ENCODE measurements at regions not wholly inside any gene's neighbourhood (a gene's known extent, or its start where the extent isn't known, plus 50 kb on each side); places are given as distances from the start of the nearest gene placed in this dataset.
"Not testable (repeated sequence)": the region's sequence is repeated elsewhere in the genome, so short reads cannot be mapped to it uniquely, and the experiment has no call there.

DNA sequence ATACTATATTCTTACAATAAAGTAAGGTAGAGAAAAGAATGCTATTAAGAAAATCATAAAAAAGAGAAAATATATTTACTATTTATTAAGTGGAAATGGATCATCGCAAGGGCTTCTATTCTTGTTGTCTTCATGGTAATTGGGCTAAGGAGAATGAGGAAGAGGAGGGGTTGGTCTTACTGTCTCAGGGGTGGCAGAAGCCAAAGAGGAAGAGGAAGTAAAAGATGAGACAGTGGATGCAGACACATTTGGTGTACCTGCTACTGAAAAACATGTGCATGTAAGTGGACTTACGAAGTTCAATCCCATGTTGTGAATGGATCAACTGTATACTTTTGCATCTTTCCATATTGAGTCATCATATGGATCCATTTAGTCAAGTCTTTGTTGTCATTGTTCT lies 1502.1 kb upstream of the ADGRL3 start:
- no peak for DNase-seq (ENCODE audit: low read depth, low spot score)

DNA sequence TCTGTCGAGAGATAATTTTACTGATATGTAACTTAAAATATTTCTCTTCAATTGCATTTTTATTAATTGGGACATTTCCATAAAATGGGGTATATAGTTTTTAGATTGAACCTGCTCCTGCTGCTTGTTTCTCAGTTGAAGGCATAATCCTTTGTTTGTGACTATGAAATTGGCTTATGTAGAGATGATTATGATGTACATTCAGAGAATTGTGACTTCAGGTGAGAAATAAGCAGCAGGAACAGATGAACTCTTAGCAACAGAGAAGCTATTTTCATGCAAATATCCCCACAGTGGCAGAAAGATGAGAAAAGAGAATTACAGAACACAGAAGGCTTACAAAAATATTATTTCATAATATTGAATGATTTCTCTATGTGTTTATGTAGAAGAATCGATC lies 1499.5 kb upstream of the ADGRL3 start:
- no peak for DNase-seq (ENCODE audit: low read depth, low spot score)

DNA sequence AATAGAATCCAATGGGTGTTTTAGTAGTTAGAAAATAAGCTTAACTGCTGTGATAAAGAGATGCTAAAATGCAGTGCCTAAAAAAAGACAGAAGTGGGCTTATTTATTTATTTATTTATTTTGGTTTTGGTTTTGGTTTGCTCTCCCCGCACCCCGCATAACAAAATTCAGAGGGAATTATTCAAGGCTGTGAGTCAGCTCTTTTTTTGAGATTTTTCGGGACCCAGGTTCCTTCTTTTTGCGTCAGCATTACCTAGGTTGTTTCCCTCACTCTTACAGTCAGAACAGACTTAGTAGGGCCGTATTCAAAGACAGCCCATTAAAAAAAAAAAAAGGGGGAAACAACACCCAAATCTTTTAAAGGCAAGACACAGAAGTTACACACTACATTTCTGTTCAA lies 1495.5 kb upstream of the ADGRL3 start:
- no peak for DNase-seq (ENCODE audit: low read depth, low spot score)

DNA sequence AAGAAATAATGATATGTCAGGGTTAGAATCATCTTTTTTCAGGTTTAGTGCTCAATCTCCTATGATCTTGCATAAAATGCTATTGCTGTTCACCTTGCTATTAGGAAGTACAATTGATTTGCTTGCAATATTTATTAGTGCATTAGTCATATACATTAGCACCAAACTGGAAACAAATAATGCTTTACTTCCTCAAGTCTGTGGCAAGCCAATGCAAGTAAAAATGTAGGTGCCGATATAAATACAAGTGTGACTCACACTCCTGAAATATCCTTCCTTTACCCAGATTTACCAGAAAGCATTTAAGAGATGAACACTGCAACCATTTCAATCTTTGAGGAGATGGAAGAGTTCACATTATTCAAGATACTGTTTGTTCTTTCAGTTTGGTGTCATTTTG lies 1487.7 kb upstream of the ADGRL3 start:
- DNase-seq (ENCODE audit: low read depth, low spot score) = no peak

DNA sequence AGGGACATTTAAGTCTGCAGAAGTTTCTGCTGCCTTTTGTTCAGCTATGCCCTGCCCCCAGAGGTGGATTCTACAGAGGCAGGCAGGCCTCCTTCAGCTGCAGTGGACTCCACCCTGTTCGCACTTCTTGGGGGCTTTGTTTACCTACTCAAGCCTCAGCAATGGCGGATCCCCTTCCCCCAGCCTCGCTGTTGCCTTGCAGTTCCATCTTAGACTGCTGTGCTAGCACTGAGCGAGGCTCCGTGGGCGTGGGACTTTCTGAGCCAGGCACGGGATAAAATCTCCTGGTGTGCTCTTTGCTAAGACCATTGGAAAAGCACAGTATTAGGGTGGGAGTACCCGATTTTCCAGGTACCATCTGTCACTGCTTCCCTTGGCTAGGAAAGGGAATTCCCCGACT lies 1475.8 kb upstream of the ADGRL3 start:
- DNase-seq (ENCODE audit: low read depth, low spot score) = not testable (repeated sequence)

DNA sequence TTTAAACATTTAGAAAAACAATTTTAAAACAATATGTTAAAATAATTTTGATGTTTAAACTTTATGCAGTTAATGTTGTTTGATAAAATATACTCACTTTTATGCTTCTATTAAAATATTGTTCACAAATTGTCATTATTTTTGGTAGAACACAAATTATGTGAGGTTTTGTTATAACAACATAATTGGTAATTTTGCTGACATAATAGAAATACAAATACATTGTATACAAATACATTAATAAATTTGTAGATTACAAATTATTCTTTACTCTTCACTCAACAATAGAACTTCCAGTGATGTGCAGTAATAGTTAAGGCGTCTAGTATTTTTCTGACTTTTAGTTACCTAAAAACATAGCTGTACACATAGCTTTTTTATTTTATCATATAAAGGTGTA lies 1472.4 kb upstream of the ADGRL3 start:
- DNase-seq (ENCODE audit: low read depth, low spot score) = no peak

DNA sequence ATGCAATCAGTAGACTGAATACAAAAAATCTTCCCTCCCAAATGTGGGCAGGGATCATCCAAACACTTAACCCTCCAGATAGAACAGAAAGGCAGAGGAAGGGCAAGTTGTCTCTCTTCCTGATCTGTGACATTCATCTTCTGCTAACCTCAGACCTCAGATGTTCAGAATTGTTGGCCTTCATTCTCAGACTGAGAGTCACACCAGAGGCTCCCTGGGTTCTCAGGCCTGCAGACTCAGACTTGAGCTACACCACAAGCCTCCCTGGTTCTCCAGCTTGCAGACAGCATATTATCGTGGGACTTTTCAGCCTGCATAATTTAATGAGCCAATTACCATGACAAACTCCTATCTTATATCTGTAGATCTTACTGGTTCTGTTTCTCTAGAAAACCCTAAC lies 1471.6 kb upstream of the ADGRL3 start:
- no peak for DNase-seq (ENCODE audit: low read depth, low spot score)

DNA sequence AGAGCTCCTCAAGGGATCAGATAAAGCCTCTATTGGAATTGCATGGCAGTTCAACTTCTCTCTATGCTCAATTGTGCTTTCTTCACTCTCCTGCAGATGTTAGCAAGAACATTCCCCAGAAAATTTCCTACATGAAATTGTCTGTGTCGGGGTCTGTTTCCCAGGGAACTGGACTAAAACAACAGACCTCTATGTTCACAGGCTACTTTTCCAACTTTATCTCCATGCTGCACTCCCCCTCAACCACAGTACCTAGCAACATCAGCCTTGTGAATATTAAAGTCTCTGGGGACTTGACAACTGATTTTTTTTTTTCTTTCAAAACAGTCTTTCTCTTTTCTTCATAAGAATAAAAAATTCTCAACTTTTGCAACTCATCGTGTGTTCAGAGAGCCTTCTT lies 1470.8 kb upstream of the ADGRL3 start:
- DNase-seq (ENCODE audit: low read depth, low spot score) = no peak

DNA sequence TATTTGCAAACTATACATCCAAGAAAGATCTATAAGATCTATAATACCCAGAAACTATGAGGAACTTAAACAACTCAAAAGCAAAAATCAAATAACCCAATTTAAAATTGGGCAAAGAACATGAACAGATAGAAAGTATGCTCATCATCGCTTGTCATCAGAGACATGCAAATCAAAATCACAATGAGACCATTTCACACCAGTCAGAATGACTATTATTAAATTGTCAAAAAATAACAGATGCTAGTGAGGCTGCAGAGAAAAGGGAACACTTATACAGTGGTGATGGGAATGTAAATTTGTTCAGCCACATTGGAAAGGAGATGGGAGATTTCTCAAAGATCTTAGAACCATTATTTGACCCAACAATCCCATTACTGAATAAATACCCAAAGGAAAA lies 1451.7 kb upstream of the ADGRL3 start:
- no peak for DNase-seq (ENCODE audit: low read depth, low spot score)

DNA sequence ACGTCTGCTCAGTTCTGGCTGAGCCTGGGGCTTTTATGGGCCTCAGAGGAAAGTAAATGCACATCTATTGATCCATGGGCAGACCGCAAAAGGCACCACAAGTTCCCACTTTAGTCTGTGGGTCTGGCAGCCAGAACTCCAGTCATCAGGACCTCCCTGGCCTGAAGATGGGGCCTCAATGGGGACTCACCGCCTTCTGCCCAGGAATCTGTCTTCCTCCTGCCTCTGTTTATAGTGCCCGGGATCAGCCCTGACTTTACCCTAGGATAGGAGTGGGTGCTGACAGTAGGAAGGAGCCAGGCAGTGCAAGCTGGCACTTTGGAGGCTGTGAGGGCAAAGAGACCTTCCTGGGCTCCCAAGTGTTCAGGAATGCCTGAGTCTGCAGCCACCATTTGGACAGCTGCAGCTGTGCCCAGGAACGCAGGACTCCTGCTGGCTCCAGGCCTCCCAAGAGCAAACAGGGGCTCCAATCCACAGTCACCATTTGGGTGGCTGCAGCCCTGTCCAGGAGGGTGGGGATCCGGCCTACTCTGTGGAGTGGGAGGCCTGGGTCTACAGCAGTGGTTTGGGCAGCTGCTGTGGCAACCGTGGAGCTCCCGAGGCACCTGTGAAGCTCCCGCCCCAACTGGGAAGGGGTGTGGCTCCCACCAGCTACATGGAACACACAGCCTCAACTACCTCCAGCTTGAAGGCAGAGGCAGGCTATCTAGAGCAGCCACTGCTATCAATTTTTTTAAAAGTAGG lies 1440.9 kb upstream of the ADGRL3 start:
- DNase-seq (ENCODE audit: low read depth, low spot score) = no peak

DNA sequence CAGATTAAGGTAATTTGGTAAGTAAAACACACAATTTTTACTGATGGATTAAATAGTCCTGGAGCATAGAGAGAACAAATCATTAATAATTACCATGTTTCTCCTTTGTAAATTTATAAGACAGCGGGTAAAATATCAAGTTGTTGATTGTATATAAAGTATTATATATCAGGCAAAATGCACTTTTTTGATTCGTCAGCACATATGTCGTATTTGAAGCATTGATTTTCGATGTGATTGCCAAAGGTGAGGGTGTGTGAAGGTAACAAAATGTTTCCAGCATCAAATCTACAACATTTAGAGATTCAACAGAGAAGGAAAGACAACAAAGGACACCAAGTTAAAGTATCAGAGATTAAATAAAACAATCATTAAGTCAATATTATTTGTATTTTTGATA lies 1437.8 kb upstream of the ADGRL3 start:
- no peak for DNase-seq (ENCODE audit: low read depth, low spot score)

DNA sequence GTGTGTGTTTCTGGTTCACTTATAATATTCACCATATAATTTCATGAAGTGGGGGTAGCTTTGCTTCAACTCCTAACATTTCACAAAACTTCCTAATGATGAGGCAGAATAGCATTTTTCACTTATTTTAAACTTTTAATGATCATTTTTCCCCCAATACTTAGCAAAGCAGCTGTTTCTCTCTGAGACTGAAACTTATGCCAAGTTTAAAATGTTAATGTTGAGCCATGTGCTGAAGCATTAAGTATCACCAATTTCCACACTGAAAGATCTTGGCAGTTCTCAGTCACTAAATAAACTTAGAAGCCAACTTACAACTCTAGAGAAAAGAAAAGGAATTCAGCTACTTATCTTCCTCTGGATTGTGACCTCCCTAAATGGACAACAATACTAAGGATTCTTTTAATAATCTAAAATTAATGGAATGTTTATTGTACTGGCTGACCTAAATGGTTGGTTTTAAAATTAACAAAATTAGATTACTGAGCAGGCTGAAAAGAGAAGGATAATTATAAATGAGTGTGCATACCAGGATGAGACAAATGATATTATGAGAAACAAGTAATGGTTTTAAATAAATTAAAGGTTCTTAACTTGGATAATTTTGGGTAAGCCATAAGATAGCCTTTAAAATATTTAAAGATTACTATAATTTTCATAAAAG lies 1429.4 kb upstream of the ADGRL3 start:
- DNase-seq (ENCODE audit: low read depth, low spot score) = no peak

DNA sequence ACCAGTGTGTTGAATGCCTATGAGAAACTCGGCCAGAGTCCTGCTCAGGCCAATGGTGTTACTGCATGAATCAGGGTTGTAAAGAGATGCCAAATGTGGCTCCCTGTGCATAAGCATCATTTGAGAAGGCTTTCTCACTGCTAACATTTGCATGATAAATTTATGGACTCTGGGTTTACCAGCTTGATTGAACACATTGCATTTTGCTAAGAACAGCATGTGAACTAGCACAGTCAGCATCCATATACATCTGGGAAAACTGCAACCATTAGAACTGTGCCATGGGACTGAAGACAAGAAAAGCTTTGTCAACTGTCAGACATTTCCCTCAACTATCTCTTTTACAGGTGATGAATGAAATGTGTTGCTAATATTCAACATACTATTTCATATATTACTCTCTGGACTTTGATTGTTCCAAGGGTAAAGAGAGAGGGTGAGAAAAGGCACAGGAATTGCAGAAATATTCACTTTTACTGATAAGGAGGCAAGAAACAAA lies 1427.4 kb upstream of the ADGRL3 start:
- DNase-seq (ENCODE audit: low read depth, low spot score) = no peak

DNA sequence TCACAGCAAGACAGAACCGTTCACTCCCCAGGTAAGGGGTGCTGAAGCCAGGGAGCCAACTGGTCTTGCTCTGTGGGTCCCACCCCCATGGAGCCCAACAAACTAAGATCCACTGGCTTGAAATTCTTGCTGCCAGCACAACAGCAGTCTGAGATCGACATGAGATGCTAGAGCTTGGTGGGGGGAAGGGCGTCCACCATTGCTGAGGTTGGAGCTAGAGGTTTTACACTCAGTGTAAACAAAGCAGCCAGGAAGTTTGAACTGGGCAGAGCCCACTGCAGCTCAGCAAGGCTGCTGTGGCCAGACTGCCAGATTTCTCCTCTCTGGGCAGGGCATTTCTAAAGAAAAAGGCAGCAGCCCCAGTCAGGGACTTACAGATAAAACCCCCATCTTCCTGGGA lies 1419.9 kb upstream of the ADGRL3 start:
- DNase-seq (ENCODE audit: low read depth, low spot score) = not testable (repeated sequence)

DNA sequence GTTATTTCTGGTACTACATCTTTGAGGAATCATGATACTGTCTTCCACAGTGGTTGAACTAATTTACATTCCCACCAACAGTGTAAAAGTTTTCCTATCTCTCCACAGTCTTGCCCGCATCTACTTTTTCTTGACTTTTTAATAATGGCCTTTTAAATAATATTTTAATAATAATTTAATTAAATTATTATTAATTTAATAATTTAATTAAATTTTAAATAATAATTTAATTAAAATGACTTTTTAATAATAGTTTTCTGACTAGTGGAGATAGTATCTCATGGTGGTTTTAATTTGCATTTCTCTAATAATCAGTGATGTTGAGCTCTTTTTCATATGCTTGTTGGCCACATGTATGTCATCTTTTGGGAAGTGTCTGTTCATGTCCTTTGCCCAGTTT lies 1395.0 kb upstream of the ADGRL3 start:
- DNase-seq (ENCODE audit: low read depth, low spot score) = no peak

DNA sequence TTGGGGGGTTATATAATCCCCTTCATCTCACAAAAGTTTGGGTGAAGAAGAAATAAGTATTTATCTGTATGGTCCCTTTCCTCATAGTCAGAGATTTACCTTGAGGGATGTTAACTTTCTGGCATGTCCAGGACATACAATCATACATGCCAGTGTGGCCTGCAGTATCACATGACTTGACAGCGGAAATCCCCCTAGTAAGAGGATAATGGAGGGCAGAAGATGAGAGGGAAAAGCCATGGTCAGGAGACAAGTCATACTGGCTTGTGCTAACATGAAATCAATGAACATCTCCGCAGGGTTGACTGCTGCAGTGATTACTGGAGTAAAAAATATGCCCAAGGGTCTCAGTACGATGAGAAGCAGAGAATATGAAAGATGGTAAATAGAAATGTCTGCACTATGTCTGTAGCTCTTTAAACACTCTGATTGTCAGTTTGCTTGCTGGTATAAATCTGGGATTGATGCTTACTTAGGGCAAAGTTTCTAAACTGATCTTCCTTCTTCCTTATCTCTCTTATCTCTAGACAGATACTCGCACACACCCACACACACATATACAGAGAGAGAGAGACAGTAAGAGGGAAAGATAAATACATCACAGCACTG lies 1385.6 kb upstream of the ADGRL3 start:
- no peak for DNase-seq (ENCODE audit: low read depth, low spot score)

DNA sequence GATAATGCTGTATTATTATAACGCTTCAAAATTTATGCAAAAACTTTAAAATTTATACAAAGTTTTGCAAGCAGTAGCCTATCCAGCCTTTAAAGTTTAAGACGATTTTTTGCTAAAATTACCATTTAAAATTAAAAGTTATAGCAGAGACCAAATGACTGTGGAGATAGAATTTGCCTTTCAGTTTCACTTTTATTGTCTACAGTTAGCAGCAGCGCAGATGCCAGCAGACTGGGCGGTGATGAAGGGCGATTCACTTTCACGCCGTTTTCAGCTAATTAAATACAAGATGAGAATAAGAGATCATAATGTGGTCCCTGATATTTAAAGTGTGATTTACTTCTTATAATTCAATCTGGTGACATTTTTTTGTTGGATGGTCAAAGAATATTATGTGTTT lies 1381.5 kb upstream of the ADGRL3 start:
- DNase-seq (ENCODE audit: low read depth, low spot score) = no peak

DNA sequence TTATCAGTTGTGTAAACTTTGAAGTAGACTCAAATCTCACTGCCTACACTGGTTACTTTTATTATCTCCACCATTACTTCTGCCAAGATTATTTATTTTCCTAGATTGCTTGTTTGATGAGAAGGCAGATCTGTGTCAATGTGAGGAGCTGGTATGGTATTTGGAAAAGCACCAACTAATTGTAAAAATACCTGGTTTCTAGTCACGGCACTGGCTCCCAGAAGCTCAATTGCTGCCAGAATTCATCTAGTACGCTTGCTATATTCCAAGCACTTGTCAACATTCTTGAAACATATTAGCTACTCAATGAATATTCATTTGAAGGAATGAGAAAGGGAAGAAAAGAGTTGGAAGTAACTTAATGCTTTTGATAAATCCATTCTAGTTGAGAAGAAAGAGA lies 1376.8 kb upstream of the ADGRL3 start:
- no peak for DNase-seq (ENCODE audit: low read depth, low spot score)

DNA sequence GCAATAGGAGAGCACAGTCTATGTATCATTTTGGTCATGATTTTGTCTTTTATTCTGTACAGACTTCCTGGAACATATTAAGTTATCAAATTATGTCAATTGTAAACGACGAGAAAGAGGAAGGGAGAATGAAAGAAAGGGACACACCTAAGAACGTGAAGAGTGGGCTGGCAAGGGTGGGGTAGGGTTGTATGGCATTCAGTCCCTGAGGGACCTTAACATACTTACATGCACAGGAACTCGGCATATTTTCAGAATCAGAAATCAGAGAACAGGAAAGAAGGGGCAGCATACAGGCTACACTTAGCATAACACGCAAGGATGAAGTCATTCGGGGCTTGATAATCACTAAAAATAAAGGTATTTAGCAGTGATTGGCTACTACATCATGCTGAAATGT lies 1375.0 kb upstream of the ADGRL3 start:
- DNase-seq (ENCODE audit: low read depth, low spot score) = no peak

DNA sequence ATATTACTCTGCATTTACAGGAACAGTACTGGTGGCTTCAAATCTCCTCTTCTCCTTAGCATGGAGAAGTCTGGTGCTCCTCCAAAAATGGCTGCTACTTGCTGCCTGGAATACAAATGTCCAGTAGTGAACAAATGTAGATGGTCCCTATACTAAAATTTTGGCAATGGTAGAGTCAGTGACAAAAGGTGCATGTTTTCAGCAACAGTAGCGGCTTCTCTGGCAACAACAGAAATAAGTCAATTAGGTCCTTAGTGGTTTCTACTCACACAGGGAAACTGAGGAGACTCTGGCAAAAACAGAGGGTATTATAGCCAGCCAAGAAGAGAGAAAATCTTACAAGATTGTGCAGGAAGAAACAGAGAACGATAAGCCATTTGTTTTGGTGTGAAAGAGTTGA lies 1368.4 kb upstream of the ADGRL3 start:
- no peak for DNase-seq (ENCODE audit: low read depth, low spot score)

DNA sequence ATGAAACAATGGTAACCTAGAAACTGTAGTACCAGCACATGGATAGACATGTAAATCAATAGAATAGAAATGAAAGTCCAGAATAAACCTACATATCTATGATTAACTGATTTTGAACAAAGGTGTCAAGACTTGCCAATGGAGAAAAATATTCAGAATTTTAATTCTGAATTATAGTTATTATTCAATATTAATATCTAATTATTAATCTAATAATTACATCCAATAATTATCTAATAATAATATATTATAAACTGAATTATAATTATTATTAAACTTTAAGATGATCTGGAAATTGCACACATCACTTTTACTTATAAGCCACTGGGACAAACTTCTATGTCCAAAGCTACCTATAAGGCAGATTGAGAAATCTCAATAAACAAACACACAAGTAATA lies 1365.2 kb upstream of the ADGRL3 start:
- no peak for DNase-seq (ENCODE audit: low read depth, low spot score)

DNA sequence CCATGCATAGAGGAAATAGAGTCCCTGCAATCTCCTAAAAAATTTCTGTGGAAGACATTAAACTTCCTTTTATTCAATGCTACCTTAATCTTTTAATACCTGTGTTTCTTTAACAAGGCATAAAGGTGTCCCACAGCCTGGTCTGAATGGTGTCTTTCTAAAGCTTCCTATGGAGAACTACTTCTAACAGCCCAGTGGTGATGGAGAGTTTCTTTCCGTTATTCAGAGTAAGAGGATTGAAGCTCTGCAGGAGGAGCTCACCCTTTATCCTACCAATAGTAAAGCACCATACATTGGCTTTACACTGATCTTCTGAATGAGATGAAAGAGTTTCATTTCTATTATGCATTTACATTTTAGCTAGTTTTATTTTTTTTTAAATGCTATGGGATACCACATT lies 1362.4 kb upstream of the ADGRL3 start:
- no peak for DNase-seq (ENCODE audit: low read depth, low spot score)

DNA sequence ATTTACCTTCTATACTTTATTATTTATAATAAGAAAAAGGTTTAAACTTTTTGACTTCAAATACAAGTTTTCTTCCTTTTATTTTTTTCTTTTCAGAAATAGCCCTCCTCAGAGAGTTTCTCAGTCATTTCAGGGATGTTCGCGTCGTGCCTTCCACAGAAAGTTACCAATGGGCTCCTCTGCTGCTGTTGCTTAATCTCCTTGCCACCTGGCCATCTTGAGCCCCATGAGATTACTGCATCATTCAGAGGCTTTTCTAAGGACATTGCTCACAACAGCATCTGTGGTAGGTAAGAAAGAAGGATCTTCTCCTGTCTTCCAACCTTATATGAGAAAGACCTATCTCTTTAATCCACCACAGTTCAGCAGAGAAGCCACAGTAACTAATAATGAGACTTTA lies 1361.9 kb upstream of the ADGRL3 start:
- no peak for DNase-seq (ENCODE audit: low read depth, low spot score)
